Activated CD8-positive, alpha-beta memory T cell treated with anti-CD3 and anti-CD28 coated beads, Interleukin-2, amount 50 U/mL, for 4 hours (primary cell): ENCODE measurements at regions not wholly inside any gene's neighbourhood (a gene's known extent, or its start where the extent isn't known, plus 50 kb on each side); places are given as distances from the start of the nearest gene placed in this dataset.
"Not testable (repeated sequence)": the region's sequence is repeated elsewhere in the genome, so short reads cannot be mapped to it uniquely, and the experiment has no call there.

Experiments
- DNase-seq: peaks from one replicate; pipeline ENCODE4 v3.0.0-alpha.2; 2020

DNA sequence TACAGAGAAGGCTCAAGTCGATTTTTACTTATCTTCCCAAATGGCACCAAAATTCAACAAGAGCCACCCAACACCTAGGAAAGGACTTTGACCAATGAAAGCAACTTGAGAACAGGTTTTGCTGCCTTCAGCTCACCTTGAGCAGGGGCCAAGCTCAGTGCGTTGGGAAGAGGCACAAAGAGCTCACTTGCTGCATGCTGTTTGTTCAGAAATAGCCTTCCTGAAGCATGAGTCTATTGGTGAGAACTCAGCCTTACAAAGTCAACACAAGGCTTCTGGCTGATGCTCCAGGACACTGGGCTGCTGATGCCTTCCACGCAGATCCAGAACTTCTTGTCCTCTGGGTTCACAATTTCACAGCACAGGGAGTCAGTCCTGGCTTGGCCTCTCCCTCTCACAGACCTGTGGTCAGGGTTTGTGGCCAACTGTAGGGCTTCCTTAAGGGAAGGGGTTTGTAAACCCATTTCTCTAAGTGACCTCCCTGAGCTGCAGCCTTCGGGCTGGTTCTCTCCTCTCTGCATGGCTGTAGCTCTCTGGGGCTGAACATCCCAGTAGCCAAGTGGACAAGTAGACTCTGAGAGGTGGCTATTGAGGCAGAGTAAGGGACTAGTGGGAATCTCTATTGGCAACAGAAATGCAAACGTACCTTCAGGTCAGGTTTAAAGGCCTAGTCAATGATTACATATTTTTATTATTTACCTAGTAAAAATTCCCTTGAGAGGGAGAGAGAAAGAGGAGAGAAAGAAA is 124.7 kb upstream of the GATA6 start:
- DNase-seq, result no peak

DNA sequence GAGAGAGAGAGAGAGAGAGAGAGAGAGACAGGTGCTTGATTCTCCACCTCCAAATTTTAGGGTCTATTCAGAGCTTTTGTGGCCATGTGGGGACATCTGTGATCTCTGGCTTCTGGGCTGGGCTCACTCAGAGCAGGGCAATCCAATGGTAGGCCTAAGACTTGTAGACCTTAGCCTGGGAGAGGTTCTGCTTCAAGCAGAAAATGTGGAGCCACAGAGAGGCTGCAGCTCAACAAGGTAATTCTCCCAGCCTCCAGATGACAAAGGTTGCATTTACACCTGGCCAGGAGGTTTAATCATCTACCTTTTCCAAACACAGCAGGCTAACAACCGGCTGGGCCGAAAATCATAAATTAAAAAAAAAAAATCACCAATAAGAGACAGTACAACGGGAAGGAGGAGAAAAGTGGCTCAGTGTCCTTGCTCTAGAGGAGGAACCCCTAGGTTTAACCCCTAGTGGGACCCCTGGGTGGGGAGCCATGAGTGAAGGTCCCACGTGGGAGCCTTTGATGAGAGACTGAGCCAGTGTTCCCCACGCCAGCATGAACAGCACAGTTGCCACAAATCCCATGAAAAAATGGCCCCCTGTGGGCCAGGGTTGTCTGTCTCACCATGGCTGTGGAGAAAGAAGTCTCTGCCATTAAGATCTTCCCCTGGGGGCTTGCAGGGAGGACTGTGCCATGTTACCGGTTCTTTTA is 124.0 kb upstream of the GATA6 start:
- no peak for DNase-seq

DNA sequence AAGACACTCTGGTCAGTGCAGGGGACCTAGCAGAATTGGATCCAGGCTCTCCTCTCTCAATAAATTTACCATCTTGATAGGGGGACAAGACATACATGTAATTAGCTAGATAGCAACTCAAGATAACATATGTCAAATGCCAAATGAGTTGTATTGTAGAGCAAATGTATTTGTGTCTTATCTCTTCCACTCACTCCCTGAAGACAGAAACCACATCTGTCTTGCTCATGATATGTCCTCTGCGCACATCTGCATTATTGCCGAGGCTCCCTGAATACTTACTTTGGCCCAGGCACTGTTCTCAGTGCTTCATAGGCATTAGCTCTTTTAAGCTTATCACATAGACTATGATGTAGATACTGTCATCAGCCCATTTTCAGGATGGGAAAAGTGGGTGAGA is 122.9 kb upstream of the GATA6 start:
- no peak for DNase-seq

DNA sequence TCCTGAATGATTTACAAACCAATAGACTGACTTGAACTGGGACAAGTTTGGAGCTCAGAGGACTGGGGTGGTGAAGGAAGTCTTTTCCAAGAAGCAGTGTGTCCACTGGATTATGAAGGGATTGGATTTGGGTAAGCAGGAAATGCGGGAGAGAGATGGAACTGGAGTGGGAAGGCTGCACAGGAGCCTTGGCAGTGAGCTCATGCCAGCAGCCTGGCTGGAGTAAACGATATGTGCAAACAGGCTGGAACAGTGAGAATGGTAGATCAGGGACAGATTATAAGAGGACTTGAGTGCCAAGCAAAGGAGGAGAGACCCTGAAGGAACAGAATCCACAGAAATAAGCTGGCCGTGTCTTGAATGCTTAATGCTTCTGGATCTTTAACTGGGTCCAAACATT is 121.9 kb upstream of the GATA6 start:
- DNase-seq, result no peak

DNA sequence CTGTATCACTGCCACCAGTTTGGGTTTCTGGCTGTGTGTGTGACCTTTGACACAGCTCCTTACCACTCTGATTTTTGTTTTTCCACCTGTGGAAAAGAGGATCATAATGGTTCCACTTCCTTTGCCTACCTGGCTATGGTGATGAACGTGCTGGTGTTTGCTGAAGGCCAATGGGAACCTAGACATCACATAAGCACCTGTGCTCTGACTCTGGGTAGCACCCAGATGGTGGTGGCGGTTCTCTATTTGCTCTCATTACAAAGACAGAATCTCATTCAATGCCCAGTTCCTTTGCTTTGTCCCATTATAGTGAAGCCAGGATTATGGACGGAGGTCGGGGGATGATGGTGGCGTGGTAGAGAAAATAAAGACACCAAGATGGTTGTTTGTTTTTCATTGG is 121.2 kb upstream of the GATA6 start:
- no peak for DNase-seq

DNA sequence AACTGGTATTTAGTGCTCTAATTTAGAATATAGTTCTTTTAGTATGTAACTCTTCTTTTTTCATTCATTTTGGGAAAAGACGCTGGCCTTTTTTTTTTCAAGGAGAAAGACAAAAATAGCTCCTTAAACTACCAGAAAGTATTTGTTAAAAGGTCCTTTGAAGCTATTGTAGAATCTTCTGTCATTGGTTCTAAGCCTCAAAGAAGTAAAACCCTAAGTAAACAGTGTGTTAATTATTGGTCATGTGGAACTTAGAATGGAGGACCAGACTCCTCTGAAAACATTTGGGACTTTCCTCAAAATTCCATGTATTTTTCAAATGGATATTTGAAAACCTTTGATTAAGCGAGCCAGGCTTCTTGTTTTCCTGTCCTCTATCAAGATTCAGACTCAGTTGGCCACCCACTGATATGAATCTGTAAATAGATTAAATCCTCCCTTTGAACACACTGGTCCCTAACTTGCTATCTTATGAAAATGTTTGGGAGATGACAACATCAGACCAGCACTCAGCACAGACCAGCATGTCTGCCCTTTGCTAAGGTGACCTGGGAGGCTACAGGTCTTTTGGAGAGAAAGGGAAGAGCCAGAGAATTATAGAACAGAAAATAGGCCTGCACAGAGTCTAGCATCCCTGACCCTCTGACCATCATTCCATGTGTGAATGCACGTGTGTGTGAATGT is 120.3 kb upstream of the GATA6 start:
- DNase-seq, result no peak

DNA sequence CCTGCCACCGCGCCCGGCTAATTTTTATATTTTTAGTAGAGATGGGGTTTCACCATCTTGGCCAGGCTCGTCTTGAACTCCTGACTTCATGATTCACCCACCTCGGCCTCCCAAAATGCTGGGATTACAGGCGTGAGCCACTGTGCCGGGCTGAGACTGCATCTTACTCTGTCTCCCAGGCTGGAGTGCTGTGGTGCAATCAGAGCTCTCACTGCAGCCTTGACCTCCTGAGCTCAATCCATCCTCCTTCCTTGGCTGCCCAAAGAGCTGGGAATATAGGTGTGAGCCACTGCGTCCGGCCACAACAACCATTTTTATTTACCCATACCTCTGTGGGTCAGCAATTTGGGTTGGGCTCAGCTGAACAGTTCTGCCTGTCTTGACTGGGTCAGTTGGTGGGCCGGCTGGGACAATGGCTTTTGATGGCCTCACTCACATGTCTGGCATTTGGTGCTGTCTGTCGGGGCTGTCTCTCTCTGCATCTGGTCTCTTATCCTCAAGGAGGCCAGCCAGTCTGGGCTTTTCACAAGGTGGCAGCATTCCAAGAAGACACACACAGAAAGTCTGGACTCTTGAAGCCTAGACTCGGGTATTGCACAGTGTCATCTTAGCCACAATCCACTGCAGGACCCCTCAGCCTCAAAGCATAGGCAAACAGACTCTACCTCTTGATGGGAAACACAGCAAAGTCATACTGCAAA is 116.8 kb upstream of the GATA6 start:
- no peak for DNase-seq

DNA sequence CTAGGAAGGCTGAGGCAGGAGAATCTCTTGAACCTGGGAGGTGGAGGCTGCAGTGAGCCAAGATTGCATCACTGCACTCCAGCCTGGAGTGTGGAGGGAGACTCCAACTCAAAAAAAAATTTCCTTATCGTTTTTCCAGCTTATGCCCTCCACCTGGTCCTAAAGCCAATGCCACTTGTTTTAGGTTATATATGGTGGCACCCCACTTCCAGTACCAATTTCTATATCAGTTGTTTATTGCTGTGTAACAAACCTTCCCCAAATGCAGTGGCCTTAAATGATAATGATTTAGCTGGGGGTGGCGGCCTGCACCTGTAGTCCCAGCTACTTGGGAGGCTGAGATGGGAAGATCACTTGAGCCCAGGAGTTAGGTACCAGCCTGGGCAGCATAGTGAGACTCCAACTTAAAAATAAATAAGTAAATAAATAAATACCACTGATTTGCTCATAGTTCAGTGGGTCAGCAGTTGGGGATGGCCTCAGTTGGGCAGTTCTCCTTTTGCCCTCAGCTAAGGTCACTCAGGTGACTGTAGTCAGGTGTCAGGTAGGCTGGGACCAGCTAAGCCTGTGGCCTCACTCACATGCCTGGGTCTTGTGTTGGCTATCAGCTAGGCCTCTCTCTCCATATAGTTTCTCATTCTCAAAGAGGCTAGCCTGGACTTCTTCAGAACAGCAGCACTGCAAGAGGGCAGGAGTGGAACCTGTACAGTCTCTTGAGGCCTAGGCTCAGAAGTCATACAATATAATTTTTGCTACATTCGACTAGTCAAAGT is 113.7 kb upstream of the GATA6 start:
- DNase-seq, result no peak

DNA sequence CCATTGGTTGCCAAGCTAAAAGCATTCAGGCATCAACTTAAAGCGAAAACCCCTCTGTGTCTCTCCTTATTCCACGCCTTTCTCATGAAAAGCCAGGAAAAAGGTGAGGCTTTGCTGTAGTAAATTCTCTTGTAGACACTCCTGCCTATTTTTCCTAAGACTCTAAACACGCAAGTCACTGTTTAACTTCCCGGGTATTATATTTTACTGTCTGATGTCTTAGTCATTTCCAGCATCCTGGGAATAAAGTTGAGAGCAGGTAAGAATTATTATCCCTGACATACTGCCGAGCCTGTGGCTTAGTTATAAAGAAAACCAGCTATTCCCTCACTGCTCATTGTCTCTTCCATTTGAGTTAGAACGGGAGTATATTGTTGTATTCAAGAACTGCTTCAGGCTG is 112.4 kb upstream of the GATA6 start:
- no peak for DNase-seq

DNA sequence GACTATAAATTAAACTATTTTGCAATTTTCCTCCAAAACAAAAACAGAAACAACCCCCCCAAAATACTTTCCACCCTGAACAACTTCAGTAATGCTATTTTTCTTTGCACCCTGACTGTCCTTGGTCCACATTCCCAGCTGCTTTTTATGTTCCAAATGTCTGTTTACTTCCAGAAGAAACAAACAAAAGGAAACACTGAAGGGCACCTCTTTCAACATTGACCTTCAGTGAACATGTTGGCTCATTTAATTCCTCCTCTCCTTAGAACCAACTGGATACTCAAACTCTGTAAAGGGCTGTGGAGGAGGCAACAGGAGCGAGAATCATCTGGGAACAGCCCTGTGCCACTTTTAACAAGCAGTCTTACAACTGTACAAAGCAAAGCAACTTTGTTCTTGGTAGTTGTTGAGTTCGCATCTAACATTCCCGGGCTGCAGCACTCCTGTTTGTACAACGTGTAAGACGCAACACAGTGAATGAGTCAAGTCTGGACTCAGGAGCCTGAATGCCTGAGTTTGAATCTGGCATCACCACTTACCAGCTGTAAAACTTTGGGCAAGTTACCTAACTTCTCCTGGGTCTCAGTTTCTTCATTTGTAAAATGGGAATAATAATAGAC is 111.4 kb upstream of the GATA6 start:
- DNase-seq, result no peak

DNA sequence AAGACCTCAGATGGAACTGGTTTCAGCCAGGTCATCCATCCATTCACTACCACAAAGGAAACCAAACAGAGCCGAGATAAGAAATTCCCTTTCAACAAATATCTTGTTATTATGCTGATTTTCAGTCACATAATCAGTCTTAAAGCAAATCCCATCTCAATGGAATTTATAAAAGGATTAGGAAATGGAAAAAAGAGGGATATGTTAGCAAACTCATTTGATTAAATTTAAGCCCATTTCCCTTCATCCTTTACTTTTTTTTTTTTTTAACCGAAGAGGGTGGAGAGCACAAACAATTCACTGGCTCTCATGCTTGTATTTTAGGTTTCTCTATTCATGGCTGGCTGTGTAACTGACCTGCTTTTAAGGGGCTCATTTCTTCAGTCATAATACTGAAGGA is 109.0 kb upstream of the GATA6 start:
- DNase-seq, result no peak

DNA sequence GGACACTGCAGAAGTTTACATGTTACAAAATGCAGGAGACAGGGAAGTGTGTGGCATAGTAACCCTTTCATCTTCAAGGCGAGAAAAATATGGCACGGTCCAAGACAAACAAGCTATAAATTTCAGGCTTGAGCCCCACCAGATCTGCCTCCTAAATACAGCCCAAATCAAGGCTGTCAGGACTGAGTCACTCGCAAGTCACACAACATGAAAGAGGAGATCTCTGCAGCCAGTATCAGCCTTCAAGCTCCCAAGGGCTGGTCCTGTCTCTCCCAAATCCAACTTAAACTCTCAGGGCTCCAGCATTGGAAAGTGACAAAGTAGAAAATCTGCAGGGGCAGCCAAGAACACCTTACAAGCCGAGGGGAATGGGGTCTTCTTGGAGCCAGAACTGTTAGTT is 106.3 kb upstream of the GATA6 start:
- DNase-seq, result no peak

DNA sequence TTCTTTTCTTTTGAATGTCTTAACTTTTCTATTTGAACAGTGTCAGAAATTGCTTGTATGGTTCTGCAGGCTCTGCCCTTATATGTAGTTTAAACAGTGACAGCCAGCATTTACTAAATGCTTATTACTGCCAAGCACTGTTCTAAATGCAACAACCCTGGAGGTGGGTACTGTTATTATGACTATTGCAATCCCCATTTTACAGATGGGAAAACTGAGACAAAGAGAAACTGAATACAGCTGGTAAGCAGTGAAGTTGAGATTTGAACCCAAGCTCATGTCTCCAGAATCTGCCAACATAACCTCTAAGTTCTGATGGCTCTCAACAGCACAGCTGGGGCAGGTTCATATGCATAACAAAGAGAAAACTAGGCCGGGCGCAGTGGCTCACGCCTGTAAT is 105.7 kb upstream of the GATA6 start:
- no peak for DNase-seq

DNA sequence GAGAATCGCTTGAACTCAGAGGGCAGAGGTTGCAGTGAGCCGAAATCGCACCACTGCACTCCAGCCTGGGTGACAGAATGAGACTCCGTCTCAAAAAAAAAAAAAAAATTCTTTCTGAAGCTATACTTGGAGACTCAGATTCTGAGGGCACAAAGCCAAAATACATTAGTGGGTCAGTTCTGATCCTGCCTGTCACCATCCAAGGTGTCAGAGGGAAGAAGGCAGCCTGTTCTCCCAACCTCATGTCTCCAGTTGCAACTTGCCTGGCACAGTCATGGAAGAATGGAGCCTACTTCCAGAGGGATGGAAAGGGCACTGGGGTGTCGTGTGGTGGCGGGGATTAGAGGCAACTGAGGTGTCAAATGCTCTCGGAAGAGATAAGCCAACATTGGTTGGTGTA is 104.8 kb upstream of the GATA6 start:
- no peak for DNase-seq

DNA sequence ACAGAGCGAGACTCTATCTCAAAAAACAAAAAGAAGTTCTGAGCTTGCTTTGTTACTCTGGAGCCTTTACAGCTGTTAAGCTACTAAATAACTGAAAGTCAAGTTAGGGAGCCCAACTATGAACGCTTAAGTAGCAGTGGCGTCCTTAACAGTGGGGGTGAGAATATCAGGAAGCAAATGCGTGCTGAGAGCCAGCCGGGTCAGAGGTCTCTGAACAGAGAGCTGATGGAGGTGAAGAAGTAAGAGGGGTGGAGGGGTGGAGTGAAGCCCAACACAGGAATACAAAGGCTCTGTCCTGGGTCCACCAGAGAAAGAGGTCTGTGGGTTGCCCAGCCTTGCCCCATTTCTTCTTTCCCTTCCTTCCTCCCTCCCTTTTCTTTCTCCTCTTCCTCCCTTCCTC is 104.1 kb upstream of the GATA6 start:
- DNase-seq, result no peak

DNA sequence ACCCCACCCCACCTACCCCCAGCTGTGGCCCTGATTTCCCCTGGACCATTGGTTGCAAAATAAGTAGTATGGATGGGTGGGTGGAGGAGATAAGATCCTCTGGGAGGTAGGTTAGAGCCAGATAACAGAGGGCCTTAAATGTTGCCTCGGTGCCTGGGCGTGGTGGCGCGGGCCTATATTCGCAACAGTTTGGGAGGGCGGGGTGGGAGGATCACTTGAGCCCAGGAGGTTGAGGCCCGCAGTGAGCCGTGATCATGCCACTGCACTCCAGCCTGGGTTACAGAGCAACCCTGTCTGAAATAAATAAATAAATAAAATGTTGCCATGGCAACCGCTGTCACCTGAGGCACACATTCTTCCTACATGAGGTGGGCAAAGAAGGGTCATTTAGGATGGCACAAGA is 103.3 kb upstream of the GATA6 start:
- no peak for DNase-seq

DNA sequence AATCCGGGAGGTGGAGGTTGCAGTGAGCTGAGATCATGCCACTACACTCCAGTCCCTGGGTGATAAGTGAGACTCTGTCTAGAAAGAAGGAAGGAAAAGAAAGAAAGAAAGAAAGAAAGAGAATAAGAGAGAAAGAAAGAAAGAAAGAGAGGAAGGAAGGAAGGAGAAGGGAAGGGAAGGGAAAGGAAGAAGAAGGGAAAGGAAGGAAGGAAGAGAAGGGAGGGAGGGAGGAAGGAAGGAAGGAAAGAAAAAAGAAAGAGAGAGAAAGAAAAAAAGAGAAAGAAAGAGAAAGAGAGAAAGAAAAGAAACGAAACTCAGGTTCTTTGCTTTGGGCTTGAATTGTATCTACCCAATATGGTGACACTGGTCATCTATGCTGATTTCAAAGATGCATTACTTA is 102.3 kb upstream of the GATA6 start:
- DNase-seq, result no peak

DNA sequence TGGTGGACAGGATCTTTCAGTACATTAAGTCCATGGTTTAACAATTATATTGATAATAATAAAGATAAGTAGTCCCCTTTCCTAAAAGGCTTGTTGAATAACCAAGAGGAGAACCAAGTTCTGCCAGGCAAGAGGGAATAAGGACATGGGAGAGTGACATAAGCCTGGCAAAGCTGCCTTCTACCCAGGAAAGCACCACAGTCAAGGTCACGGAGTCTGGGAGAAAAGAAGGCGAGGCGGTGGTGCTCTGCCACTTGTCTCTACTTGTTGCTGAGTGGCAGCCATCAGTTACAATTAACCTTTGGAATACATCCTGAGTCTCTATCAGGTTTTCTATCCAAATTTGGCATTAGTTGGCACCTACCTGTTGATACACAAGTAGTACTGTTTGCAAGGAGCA is 101.7 kb upstream of the GATA6 start:
- DNase-seq, result no peak

DNA sequence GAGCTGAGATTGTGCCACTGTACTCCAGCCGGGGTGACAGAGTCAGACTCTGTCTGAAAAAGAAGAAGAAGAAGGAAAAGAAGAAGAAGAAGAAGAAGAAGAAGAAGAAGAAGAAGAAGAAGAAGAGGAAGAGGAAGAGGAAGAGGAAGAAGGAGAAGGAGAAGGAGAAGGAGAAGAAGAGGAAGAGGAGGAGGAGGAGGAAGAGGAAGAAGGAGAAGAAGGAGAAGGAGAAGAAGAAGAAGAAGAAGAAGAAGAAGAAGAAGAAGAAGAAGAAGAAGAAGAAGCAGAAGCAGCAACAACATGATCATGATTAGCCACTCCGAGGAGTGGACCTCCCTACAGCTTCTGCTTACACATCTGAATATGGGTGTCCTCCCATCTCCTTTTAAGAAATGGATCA is 100.6 kb upstream of the GATA6 start:
- not testable (repeated sequence) for DNase-seq

DNA sequence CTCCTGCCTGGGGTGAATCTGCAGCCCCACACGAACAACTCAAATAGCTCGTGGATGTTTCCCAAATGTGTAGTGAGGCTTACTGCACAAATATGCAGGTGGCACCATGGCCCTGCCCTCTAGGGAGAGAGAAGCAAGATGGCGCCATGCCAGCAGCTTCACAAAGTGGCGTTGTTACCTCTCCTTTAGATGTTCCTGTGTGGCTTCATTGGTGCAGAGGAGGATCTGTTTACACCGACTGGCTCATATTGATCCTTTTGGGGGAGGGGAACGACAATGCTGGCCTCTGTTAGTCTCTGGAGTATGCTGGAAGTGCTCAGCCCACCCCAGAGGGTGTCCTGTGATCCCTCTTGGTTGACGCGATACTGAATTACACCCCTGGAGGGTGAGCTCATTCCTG is 99.5 kb upstream of the GATA6 start:
- no peak for DNase-seq

DNA sequence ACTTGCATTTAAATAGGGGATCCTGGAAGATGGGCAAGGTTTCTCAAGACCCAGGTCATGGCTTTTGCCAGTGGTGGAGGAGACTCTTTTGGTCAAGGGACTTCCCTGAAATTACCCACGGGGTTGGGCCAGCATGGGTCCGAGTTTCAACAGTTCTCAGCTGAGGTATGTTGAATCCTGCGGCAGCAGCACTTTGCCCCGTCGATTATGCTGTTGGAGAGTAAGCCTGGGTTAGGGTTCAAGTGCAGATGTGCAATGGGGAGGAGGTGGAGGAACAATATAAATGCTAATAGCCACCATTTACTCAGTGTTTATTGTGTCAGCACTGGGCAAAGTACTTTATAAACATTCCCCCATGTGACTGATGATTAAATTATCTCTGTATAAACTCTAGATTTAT is 96.0 kb upstream of the GATA6 start:
- no peak for DNase-seq

DNA sequence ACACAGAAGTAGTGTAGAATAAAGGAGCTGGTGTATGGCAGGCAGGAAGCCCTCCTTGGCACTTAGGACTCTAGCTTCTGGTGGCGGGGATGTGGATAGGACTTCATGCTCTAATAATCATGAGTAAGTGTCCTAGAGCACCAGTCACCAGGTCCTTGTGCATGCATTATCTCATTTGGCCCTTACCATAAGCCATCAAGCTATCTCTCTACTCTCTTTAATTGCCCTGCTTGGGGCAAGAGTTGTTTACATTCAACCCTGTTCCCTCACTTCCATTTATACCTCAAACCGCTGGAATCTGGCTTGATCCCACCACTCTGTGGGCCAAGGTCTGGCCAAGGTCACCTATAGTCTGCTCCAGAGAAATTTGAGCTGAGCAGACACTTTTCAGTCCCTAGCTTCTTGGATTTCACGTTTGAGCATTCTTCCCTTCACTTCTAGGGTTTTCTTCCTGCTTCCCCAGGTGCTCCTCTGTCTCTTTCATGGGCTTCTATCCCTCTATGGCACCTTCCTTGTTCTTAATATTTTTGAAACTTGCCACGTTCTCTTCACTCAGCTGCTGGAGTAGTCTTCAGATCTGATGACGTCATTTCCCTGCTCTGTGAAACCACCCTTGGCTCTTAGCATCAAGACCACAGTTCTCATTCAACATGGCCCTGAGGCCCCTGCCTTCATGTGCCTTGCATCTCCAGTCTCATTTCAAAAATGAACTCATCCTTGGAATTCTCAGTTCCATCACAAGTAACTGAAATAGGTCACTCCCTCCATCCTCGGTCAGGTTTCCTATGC is 94.9 kb upstream of the GATA6 start:
- DNase-seq, result no peak
